CD4-positive, alpha-beta memory T cell (primary cell): ENCODE measurements at regions not wholly inside any gene's neighbourhood (a gene's known extent, or its start where the extent isn't known, plus 50 kb on each side); places are given as distances from the start of the nearest gene placed in this dataset.

ENCODE experiments used
- CTCF ChIA-PET: fragments of 350-600 bp; sonication (Branson Sonifier 250); formaldehyde crosslinking; loops from one replicate; lab custom pipeline; 2021; ENCODE audit warnings: inconsistent platforms; ENCODE audit not compliant: partially characterized antibody; lab: Charles Lee
- POLR2A ChIA-PET: fragments of 350-600 bp; sonication (Branson Sonifier 250); formaldehyde crosslinking; loops from one replicate; lab custom pipeline; 2021; ENCODE audit not compliant: partially characterized antibody; lab: Charles Lee
- DNase-seq, 5 donors: peaks; one replicate each; pipeline versions ENCODE4 v3.0.0 to v3.0.0-alpha.2; 2020 to 2022; ENCODE audit warnings: mixed read lengths in 1 of 5
- H3K27ac ChIP-seq: one replicate; pipeline ENCODE4 v1.7.0; 2013; ENCODE audit warnings: low read depth, low read length
- H3K27me3 ChIP-seq: 2 replicates; pipeline ENCODE4 v1.7.0; 2013; ENCODE audit warnings: mild to moderate bottlenecking, low read length, moderate library complexity; ENCODE audit not compliant: insufficient read depth
- H3K36me3 ChIP-seq: 2 replicates; pipeline ENCODE4 v1.7.0; 2013; ENCODE audit warnings: mild to moderate bottlenecking, low read length, moderate library complexity; ENCODE audit not compliant: insufficient read depth
- H3K4me1 ChIP-seq: 2 replicates; pipeline ENCODE4 v1.7.0; 2013; ENCODE audit warnings: mild to moderate bottlenecking, low read length, moderate library complexity; ENCODE audit not compliant: insufficient read depth
- H3K4me3 ChIP-seq, 2 donors: one replicate each; pipeline ENCODE4 v1.7.0; 2013; ENCODE audit warnings: low read length in 2 of 2, mild to moderate bottlenecking in 1 of 2
- H3K9me3 ChIP-seq, 2 donors: one replicate each; pipeline ENCODE4 v1.7.0; 2013; ENCODE audit warnings: low read length in 2 of 2, control low read depth in 1 of 2; ENCODE audit not compliant: control insufficient read depth in 1 of 2
- H3K27ac Mint-ChIP-seq, 7 donors: one replicate each; pipeline ENCODE4 v1.8.0; 2020 to 2021; ENCODE audit warnings: mixed read lengths in 7 of 7, mild to moderate bottlenecking in 6 of 7, inconsistent platforms in 3 of 7, moderate library complexity in 3 of 7
- H3K27me3 Mint-ChIP-seq, 2 donors: one replicate each; pipeline ENCODE4 v1.8.0; 2020 to 2021; ENCODE audit warnings: mixed read lengths in 2 of 2
- H3K36me3 Mint-ChIP-seq, 2 donors: one replicate each; pipeline ENCODE4 v1.8.0; 2020 to 2021; ENCODE audit warnings: mixed read lengths in 2 of 2, inconsistent platforms in 1 of 2, mild to moderate bottlenecking in 1 of 2
- H3K4me1 Mint-ChIP-seq, 4 donors: one replicate each; pipeline ENCODE4 v1.8.0; 2020 to 2021; ENCODE audit warnings: mixed read lengths in 4 of 4, mild to moderate bottlenecking in 1 of 4
- H3K4me3 Mint-ChIP-seq, 8 donors: one replicate each; pipeline ENCODE4 v1.8.0; 2020 to 2021; ENCODE audit warnings: mixed read lengths in 8 of 8, mild to moderate bottlenecking in 7 of 8, moderate library complexity in 6 of 8, inconsistent platforms in 3 of 8
- H3K9me3 Mint-ChIP-seq, 8 donors: one replicate each; pipeline ENCODE4 v1.8.0; 2020 to 2021; ENCODE audit warnings: mixed read lengths in 8 of 8, mild to moderate bottlenecking in 5 of 8, inconsistent platforms in 3 of 8, moderate library complexity in 1 of 8
- intact Hi-C: fragments of 100-400 bp; cut with micrococcal nuclease; formaldehyde crosslinking; loops from one replicate; pipeline ENCODE4 v1.15.1; 2023

DNA sequence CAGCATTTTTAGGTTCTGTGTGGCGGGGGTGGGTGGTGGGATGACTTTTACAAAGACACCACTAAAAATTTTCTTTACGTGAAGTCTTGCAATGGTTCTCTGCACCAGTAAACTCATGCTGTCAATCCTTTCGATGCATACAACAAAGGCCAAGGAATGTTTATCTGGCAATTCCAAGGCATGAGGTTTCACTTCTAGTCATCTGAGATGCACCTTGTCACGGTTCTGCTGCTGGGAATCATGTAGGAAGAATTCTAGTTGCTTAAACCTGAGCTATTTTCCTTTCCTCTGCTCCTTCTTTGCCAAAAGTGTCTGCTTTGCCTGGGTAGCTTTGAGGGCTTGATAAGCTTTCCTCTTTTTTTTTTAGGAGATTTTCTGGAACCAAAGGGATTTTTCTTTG, 1204.5 kb upstream of the SEMA6A start:
- POLR2A ChIA-PET: no interaction called here
- intact Hi-C loops: no loop called here

DNA sequence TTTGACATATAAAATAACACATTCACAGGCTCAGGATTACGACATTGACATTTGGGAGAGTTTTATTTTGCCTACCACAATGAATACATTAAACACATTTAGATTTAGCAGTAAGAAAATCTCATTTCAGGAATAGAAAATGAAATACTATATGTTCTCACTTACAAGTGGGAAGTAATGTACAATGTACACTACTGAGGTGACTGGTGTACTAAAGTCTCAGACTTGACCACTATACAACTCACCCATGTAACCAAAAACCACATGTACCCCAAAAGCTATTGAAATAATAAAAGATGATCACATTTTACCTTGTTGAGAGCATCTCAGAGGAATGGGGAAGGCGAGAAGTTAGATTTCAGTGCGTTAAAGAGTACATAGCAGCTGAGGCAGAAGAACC, 1202.4 kb upstream of the SEMA6A start:
- H3K4me1 Mint-ChIP-seq: no peaks in the 10 kb centered on the region
- H3K36me3 Mint-ChIP-seq: no peaks in the 10 kb centered on the region
- peaks cover 0 to 13% (median 7%) of the 10 kb centered on the region in 8 donors for H3K9me3 Mint-ChIP-seq
- no peak overlapping the region for H3K4me3 Mint-ChIP-seq
- H3K27me3 Mint-ChIP-seq: no peaks in the 10 kb centered on the region
- Histone ChIP-seq H3K4me3 (no peak overlapping the region), H3K27me3 (no peaks in the 10 kb centered on the region), H3K9me3 (no peaks in the 10 kb centered on the region), H3K36me3 (no peaks in the 10 kb centered on the region), H3K4me1 (no peaks in the 10 kb centered on the region), H3K27ac (no peak overlapping the region)
- intact Hi-C loops: no loop called here
- ChIA-PET CTCF (no interaction called here), POLR2A (no interaction called here)
- DNase-seq: no peak
- no peak overlapping the region for H3K27ac Mint-ChIP-seq

More for the DNA sequence above, 1204.5 kb upstream of the SEMA6A start:
- Histone ChIP-seq H3K27me3 (no peaks in the 10 kb centered on the region), H3K9me3 (no peaks in the 10 kb centered on the region), H3K4me3 (no peak overlapping the region), H3K36me3 (no peaks in the 10 kb centered on the region), H3K4me1 (no peaks in the 10 kb centered on the region), H3K27ac (no peak overlapping the region)
- H3K27me3 Mint-ChIP-seq: no peaks in the 10 kb centered on the region
- no peak for DNase-seq
- H3K27ac Mint-ChIP-seq: no peak overlapping the region
- H3K4me1 Mint-ChIP-seq: no peaks in the 10 kb centered on the region
- peaks cover 0 to 15% (median 6%) of the 10 kb centered on the region in 8 donors for H3K9me3 Mint-ChIP-seq
- H3K4me3 Mint-ChIP-seq: no peak overlapping the region
- no peaks in the 10 kb centered on the region for H3K36me3 Mint-ChIP-seq
- CTCF ChIA-PET: no interaction called here

GRCh38 chr5:117769877-117770276, 1195.3 kb upstream of the SEMA6A start:
- ChIA-PET POLR2A (no interaction called here), CTCF (no interaction called here)
- H3K27me3 Mint-ChIP-seq: no peaks in the 10 kb centered on the region
- no peak for DNase-seq
- no peak overlapping the region for H3K4me3 Mint-ChIP-seq
- H3K4me1 Mint-ChIP-seq: no peaks in the 10 kb centered on the region
- H3K9me3 Mint-ChIP-seq: peaks cover 0 to 35% (median 13%) of the 10 kb centered on the region in 8 donors
- no peaks in the 10 kb centered on the region for H3K36me3 Mint-ChIP-seq
- H3K27ac Mint-ChIP-seq: no peak overlapping the region
- no peak overlapping the region for H3K27ac ChIP-seq
- H3K4me1 ChIP-seq: no peaks in the 10 kb centered on the region
- H3K27me3 ChIP-seq: no peaks in the 10 kb centered on the region
- H3K4me3 ChIP-seq: no peak overlapping the region
- no peaks in the 10 kb centered on the region for H3K9me3 ChIP-seq
- intact Hi-C loops: no loop called here
- no peaks in the 10 kb centered on the region for H3K36me3 ChIP-seq

GRCh38 chr5:117763271-117763670, 1188.6 kb upstream of the SEMA6A start:
- Mint-ChIP-seq H3K27ac (no peak overlapping the region), H3K4me1 (no peaks in the 10 kb centered on the region), H3K9me3 (peaks cover 0 to 11% (median 5%) of the 10 kb centered on the region in 8 donors), H3K36me3 (no peaks in the 10 kb centered on the region), H3K4me3 (no peak overlapping the region), H3K27me3 (no peaks in the 10 kb centered on the region)
- no peaks in the 10 kb centered on the region for H3K36me3 ChIP-seq
- ChIA-PET CTCF (no interaction called here), POLR2A (no interaction called here)
- no peaks in the 10 kb centered on the region for H3K9me3 ChIP-seq
- intact Hi-C loops: no loop called here
- H3K27me3 ChIP-seq: no peaks in the 10 kb centered on the region
- DNase-seq: no peak
- H3K27ac ChIP-seq: no peak overlapping the region
- H3K4me3 ChIP-seq: no peak overlapping the region
- H3K4me1 ChIP-seq: no peaks in the 10 kb centered on the region

DNA sequence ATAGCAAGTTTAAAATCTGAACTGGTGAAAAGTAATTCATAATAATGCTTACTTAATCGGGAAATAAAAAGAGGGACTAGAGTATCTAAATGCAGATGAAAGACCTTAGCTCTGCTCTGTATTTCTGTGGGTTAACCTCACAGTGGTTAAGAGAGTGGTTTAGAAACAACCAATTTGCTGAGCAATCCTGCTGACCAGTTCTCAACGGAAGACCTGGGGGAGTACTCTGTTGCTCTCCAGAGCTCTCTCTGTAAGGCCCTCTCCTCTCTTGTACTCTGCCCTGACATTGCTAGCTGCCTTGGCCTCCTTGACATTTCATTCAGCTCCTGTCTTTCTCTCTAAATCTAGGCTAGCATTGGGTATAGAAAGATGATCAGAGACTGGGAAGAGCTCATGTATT, 1186.6 kb upstream of the SEMA6A start:
- H3K4me1 ChIP-seq: no peaks in the 10 kb centered on the region
- no peak overlapping the region for H3K4me3 Mint-ChIP-seq
- POLR2A ChIA-PET: no interaction called here

DNA sequence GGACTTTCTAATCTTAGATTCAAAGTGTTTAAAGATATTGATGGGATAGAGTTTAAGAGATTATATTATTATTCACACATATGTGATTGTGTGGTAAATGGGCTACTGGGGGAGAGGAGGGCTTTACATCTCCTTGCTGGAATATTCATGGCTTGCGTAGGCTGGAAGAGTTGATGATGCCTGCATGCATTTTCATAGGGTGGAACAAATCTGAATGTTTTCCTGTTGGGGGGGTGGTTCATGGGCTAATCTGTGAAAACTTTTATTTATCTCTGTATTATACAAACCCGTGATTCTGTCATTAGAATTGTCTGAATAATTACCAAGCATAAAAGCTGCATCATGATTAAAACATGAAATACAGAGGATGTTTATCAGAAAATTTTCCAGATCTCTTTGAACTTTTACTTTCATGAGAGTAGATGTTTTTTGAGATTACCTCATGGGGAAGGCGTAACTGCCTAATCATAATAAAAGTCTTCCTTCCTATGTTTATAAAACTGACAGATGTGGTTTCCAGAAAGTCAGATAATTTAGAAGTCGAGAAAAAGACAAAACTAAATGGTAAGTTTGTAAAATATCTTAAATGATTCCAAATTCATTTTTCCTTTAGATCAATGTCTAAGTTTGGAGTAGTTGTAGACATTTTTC, 1185.4 kb upstream of the SEMA6A start:
- CTCF ChIA-PET: no interaction called here
- Histone ChIP-seq H3K27ac (no peak overlapping the region), H3K4me3 (no peak overlapping the region), H3K27me3 (no peaks in the 10 kb centered on the region), H3K9me3 (no peaks in the 10 kb centered on the region), H3K36me3 (no peaks in the 10 kb centered on the region), H3K4me1 (no peaks in the 10 kb centered on the region)
- no peaks in the 10 kb centered on the region for H3K36me3 Mint-ChIP-seq
- POLR2A ChIA-PET: no interaction called here
- intact Hi-C loops: no loop called here
- no peaks in the 10 kb centered on the region for H3K27me3 Mint-ChIP-seq
- no peak overlapping the region for H3K27ac Mint-ChIP-seq
- peaks cover 0 to 10% (median 5%) of the 10 kb centered on the region in 8 donors for H3K9me3 Mint-ChIP-seq
- DNase-seq: no peak
- H3K4me3 Mint-ChIP-seq: no peak overlapping the region
- H3K4me1 Mint-ChIP-seq: no peaks in the 10 kb centered on the region

More for the DNA sequence above, 1186.6 kb upstream of the SEMA6A start:
- Mint-ChIP-seq H3K9me3 (peaks cover 0 to 10% (median 4%) of the 10 kb centered on the region in 8 donors), H3K27me3 (no peaks in the 10 kb centered on the region), H3K27ac (no peak overlapping the region), H3K4me1 (no peaks in the 10 kb centered on the region), H3K36me3 (no peaks in the 10 kb centered on the region)
- DNase-seq: no peak
- CTCF ChIA-PET: no interaction called here
- Histone ChIP-seq H3K36me3 (no peaks in the 10 kb centered on the region), H3K4me3 (no peak overlapping the region), H3K9me3 (no peaks in the 10 kb centered on the region), H3K27me3 (no peaks in the 10 kb centered on the region), H3K27ac (no peak overlapping the region)
- intact Hi-C loops: no loop called here

DNA sequence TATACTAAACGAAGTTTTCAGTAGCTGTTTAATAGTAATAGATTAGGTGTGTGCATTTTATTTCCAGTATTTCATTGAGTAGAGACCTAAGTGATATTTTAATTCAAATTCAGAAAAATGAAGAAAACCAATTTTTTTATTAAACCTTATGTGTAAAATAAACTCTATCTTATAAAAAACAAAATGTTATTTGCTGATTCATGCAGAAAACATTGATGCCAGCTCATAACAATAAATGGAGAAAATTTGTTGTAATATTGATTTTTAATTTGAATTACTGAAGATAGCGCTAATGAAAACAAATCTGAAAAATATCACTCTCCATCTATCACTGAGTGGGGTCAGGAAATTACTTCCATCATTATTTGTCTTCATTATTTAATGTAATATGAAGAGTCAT, 1177.8 kb upstream of the SEMA6A start:
- no peak for DNase-seq
- no peak overlapping the region for H3K4me3 ChIP-seq
- Mint-ChIP-seq H3K9me3 (peaks cover 0 to 22% (median 3%) of the 10 kb centered on the region in 8 donors), H3K36me3 (no peaks in the 10 kb centered on the region), H3K27me3 (no peaks in the 10 kb centered on the region), H3K27ac (no peak overlapping the region), H3K4me3 (no peak overlapping the region), H3K4me1 (no peaks in the 10 kb centered on the region)
- no peak overlapping the region for H3K27ac ChIP-seq
- H3K27me3 ChIP-seq: no peaks in the 10 kb centered on the region
- H3K4me1 ChIP-seq: no peaks in the 10 kb centered on the region
- no peaks in the 10 kb centered on the region for H3K9me3 ChIP-seq
- intact Hi-C loops: no loop called here
- POLR2A ChIA-PET: no interaction called here
- H3K36me3 ChIP-seq: no peaks in the 10 kb centered on the region
- CTCF ChIA-PET: no interaction called here
